ENCODE measurements at regions not wholly inside any gene's neighbourhood (a gene's known extent, or its start where the extent isn't known, plus 50 kb on each side); places are given as distances from the start of the nearest gene placed in this dataset.

DNA sequence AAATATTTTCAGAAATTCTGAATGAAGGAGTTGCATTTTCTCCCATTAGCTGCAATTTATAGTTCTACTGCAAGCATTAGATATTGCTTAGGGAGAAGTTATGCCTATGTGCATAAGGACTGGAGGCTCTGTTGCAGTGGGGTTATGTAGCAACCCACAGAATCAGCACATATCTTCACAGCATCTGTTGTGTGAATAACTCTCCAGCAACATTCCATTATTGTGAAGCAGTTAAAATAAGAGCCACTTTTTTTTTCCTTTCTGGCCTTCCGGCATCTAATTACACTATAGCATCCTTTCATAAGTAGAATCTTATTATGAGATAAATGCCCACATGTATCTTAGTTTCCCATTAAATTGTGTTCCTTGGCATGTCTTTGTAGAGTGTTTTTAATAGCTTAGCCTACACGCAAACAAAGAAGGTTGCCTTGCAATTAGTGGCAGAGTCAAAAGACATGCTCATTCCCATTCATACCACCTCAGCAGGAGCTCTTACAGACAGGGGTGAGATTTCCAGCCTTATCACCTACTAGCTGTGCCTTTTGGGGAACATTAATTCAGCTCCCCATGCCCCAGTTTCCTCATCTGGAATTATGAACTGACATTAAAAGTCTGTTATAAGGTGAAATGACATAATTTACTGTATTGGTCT is 596.0 kb upstream of the GOT2 start:
- H3K27ac ChIP-seq: no peak overlapping the region
- H3K9me3 ChIP-seq (ENCODE audit: low read depth): no peaks in the 10 kb centered on the region
- no peaks in the 10 kb centered on the region for H3K79me2 ChIP-seq (ENCODE audit: insufficient read depth)
- H3F3A ChIP-seq (ENCODE audit: insufficient read depth): no peaks in the 10 kb centered on the region
- no peaks in the 10 kb centered on the region for H3K4me1 ChIP-seq (ENCODE audit: insufficient read depth)
- no peaks in the 10 kb centered on the region for H3K9me2 ChIP-seq (ENCODE audit: insufficient read depth)
- peak; percentile 0 for DNase-seq
- in situ Hi-C loops (cut with MboI): no loop called here
- no peak overlapping the region for H3K4me3 ChIP-seq
- H3K27me3 ChIP-seq (replicated peaks; ENCODE audit: insufficient read depth): no peaks in the 10 kb centered on the region
- H3K9ac ChIP-seq: no peak overlapping the region
- TF ChIP-seq EZH2 (IDR thresholded peaks at IDR 0.05; ENCODE audit: insufficient read depth, poor library complexity, severe bottlenecking) (no peak), EZH2phosphoT487 (IDR thresholded peaks at IDR 0.05; ENCODE audit: insufficient read depth, low read depth) (no peak)
- H3K4me2 ChIP-seq (ENCODE audit: unreplicated experiment): no peak overlapping the region
- no peaks in the 10 kb centered on the region for H3K36me3 ChIP-seq (ENCODE audit: low read depth)
- WGBS, 2 experiments (ENCODE audit: low coverage in 1 of 2, low lambda C conversion rate in 2 of 2, missing lambda C conversion rate in 2 of 2): 26 to 37% methylated on average over 2 of the region's 2 CpGs
- H2AFZ ChIP-seq: no peak overlapping the region
- no peaks in the 10 kb centered on the region for H4K20me1 ChIP-seq (ENCODE audit: insufficient read depth)

DNA sequence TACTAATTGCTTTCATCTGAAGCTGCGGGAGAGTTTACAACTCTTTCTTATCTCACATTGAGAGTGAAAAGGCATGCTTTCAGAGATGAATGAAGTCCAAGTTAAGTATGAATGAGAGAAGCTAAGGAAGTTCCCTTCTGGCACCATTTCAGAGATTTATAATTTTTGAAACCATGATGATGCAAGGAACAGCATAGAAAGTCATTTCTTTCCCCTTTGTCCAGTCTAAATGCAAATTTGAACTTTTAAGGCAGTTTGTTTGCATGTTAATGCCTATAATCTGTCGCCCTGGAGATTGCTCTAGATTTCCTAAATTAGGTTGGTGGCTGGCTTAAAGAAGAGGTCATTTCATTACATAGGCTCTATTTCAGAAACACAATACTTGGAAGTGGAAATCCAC is 594.8 kb upstream of the GOT2 start:
- Histone ChIP-seq H3K36me3 (ENCODE audit: low read depth) (no peaks in the 10 kb centered on the region), H3K9me2 (ENCODE audit: insufficient read depth) (no peaks in the 10 kb centered on the region), H4K20me1 (ENCODE audit: insufficient read depth) (no peaks in the 10 kb centered on the region), H2AFZ (no peak overlapping the region), H3K9me3 (ENCODE audit: low read depth) (no peaks in the 10 kb centered on the region), H3K27me3 (replicated peaks; ENCODE audit: insufficient read depth) (no peaks in the 10 kb centered on the region), H3K4me1 (ENCODE audit: insufficient read depth) (no peaks in the 10 kb centered on the region), H3K4me3 (no peak overlapping the region), H3K9ac (no peak overlapping the region), H3K27ac (no peak overlapping the region), H3F3A (ENCODE audit: insufficient read depth) (no peaks in the 10 kb centered on the region), H3K4me2 (ENCODE audit: unreplicated experiment) (no peak overlapping the region), H3K79me2 (ENCODE audit: insufficient read depth) (no peaks in the 10 kb centered on the region)
- 2 to 7% methylated on average over 2 of the region's 2 CpGs for WGBS, 2 experiments (ENCODE audit: low coverage in 1 of 2, low lambda C conversion rate in 2 of 2, missing lambda C conversion rate in 2 of 2)
- in situ Hi-C loops (cut with MboI): no loop called here
- TF ChIP-seq EZH2 (IDR thresholded peaks at IDR 0.05; ENCODE audit: insufficient read depth, poor library complexity, severe bottlenecking) (no peak), EZH2phosphoT487 (IDR thresholded peaks at IDR 0.05; ENCODE audit: insufficient read depth, low read depth) (no peak)
- DNase-seq: no peak

GRCh38 chr16:59327894-59328293 is 593.8 kb upstream of the GOT2 start:
- DNase-seq: no peak
- Histone ChIP-seq H3K9me3 (ENCODE audit: low read depth) (no peaks in the 10 kb centered on the region), H3K4me1 (ENCODE audit: insufficient read depth) (no peaks in the 10 kb centered on the region), H2AFZ (no peak overlapping the region), H3K27me3 (replicated peaks; ENCODE audit: insufficient read depth) (no peaks in the 10 kb centered on the region), H3F3A (ENCODE audit: insufficient read depth) (no peaks in the 10 kb centered on the region), H3K79me2 (ENCODE audit: insufficient read depth) (no peaks in the 10 kb centered on the region), H4K20me1 (ENCODE audit: insufficient read depth) (no peaks in the 10 kb centered on the region), H3K27ac (no peak overlapping the region), H3K4me3 (no peak overlapping the region), H3K4me2 (ENCODE audit: unreplicated experiment) (no peak overlapping the region), H3K9ac (no peak overlapping the region), H3K9me2 (ENCODE audit: insufficient read depth) (no peaks in the 10 kb centered on the region), H3K36me3 (ENCODE audit: low read depth) (no peaks in the 10 kb centered on the region)
- in situ Hi-C loops (cut with MboI): no loop called here
- no peak for TF ChIP-seq EZH2 (IDR thresholded peaks at IDR 0.05; ENCODE audit: insufficient read depth, poor library complexity, severe bottlenecking)
- no peak for TF ChIP-seq EZH2phosphoT487 (IDR thresholded peaks at IDR 0.05; ENCODE audit: insufficient read depth, low read depth)
- WGBS, 2 experiments (ENCODE audit: low coverage in 1 of 2, low lambda C conversion rate in 2 of 2, missing lambda C conversion rate in 2 of 2): 32 to 36% methylated on average over 3 of the region's 3 CpGs

DNA sequence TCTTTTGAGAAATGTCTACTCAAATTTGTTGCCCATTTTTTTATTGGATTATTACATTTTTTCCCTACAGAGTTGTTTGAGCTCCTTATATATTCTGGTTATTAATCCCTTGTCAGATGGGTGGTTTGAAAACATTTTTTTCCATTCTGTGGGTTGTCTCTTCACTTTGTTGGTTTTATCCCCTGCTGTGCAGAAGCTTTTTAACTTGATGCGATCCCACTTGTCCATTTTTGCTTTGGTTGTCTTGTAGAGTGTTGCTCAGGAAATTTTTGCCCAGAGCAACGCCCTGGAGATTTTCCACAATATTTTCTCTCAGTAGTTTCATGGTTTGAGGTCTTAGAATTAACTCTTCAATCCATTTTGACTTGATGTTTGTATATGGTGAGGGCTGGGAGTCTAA is 592.8 kb upstream of the GOT2 start:
- Histone ChIP-seq H3K9me2 (ENCODE audit: insufficient read depth) (no peaks in the 10 kb centered on the region), H4K20me1 (ENCODE audit: insufficient read depth) (no peaks in the 10 kb centered on the region), H3K36me3 (ENCODE audit: low read depth) (no peaks in the 10 kb centered on the region), H3K4me2 (ENCODE audit: unreplicated experiment) (no peak overlapping the region), H3K27me3 (replicated peaks; ENCODE audit: insufficient read depth) (no peaks in the 10 kb centered on the region), H3K4me1 (ENCODE audit: insufficient read depth) (no peaks in the 10 kb centered on the region), H3K79me2 (ENCODE audit: insufficient read depth) (no peaks in the 10 kb centered on the region), H3K4me3 (no peak overlapping the region), H3K9ac (no peak overlapping the region), H2AFZ (no peak overlapping the region), H3K9me3 (ENCODE audit: low read depth) (no peaks in the 10 kb centered on the region), H3K27ac (no peak overlapping the region), H3F3A (ENCODE audit: insufficient read depth) (no peaks in the 10 kb centered on the region)
- in situ Hi-C loops (cut with MboI): no loop called here
- TF ChIP-seq EZH2 (IDR thresholded peaks at IDR 0.05; ENCODE audit: insufficient read depth, poor library complexity, severe bottlenecking): no peak
- TF ChIP-seq EZH2phosphoT487 (IDR thresholded peaks at IDR 0.05; ENCODE audit: insufficient read depth, low read depth): no peak
- WGBS, 2 experiments (ENCODE audit: low coverage in 1 of 2, low lambda C conversion rate in 2 of 2, missing lambda C conversion rate in 2 of 2): 6 to 15% methylated on average over 2 of the region's 2 CpGs
- no peak for DNase-seq

DNA sequence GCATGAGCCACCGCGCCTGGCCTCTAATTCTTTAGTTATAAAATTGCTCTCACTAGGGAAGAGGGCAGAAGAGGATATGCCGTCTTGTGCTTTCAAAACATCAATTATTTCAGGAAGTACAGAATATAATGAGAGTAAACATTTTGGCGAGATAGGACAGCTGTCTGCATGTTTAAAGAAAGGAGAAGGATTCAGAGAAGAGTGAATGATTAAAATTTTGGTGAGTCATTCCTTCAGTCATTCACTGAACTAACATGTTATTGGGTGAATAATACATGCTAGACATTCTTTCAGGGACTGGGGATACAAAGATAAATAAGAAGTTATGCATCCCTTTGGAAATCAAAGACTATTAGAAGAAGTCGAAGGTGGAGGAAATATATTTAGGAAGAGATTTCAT is 590.3 kb upstream of the GOT2 start:
- H3F3A ChIP-seq (ENCODE audit: insufficient read depth): no peaks in the 10 kb centered on the region
- H3K9me3 ChIP-seq (ENCODE audit: low read depth): no peaks in the 10 kb centered on the region

More for the DNA sequence above, 590.3 kb upstream of the GOT2 start:
- Histone ChIP-seq H4K20me1 (ENCODE audit: insufficient read depth) (no peaks in the 10 kb centered on the region), H3K79me2 (ENCODE audit: insufficient read depth) (no peaks in the 10 kb centered on the region), H3K4me1 (ENCODE audit: insufficient read depth) (no peaks in the 10 kb centered on the region), H3K9me2 (ENCODE audit: insufficient read depth) (no peaks in the 10 kb centered on the region), H2AFZ (no peak overlapping the region), H3K36me3 (ENCODE audit: low read depth) (no peaks in the 10 kb centered on the region), H3K4me3 (no peak overlapping the region), H3K4me2 (ENCODE audit: unreplicated experiment) (no peak overlapping the region), H3K27ac (no peak overlapping the region), H3K27me3 (replicated peaks; ENCODE audit: insufficient read depth) (no peaks in the 10 kb centered on the region), H3K9ac (no peak overlapping the region)
- in situ Hi-C loops (cut with MboI): no loop called here
- DNase-seq: no peak
- TF ChIP-seq EZH2phosphoT487 (IDR thresholded peaks at IDR 0.05; ENCODE audit: insufficient read depth, low read depth) (no peak), EZH2 (IDR thresholded peaks at IDR 0.05; ENCODE audit: insufficient read depth, poor library complexity, severe bottlenecking) (no peak)
- 36 to 38% methylated on average over 5 of the region's 5 CpGs for WGBS, 2 experiments (ENCODE audit: low coverage in 1 of 2, low lambda C conversion rate in 2 of 2, missing lambda C conversion rate in 2 of 2)
